Activated T-helper 1 cell treated with Interleukin-2 at 50 U/mL for 16 hours (primary cell): ENCODE measurements at regions not wholly inside any gene's neighbourhood (a gene's known extent, or its start where the extent isn't known, plus 50 kb on each side); places are given as distances from the start of the nearest gene placed in this dataset.

Source experiments
- DNase-seq: peaks from one replicate; pipeline ENCODE4 v3.0.0-alpha.2; 2020; ENCODE audit warnings: low read depth

GRCh38 chr18:39113790-39114189 is 1548.2 kb upstream of the CELF4 start:
- no peak for DNase-seq

DNA sequence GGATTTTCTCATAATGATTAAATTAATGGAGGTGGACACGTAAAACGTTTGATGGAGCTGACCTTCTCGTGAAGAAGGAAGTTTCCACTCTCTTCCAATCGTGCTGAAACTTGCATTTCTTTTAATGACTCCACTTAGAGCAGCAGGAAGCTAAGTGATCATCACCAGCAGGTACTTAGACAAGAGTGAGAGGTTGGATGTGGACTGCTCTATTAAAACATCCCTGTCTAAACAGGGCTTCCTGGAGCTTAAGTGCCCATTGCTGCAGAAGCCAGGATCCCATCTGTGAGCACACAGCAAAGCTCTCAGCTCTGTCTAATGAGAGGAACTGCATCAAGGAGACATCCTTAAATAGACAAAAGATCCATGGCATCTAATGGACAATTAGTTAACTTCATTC is 1539.5 kb upstream of the CELF4 start:
- DNase-seq = no peak

GRCh38 chr18:39072970-39073369 is 1507.4 kb upstream of the CELF4 start:
- DNase-seq = no peak

- no peak for DNase-seq
Measured at GRCh38 chr18:39062426-39062825, 1496.8 kb upstream of the CELF4 start.

DNA sequence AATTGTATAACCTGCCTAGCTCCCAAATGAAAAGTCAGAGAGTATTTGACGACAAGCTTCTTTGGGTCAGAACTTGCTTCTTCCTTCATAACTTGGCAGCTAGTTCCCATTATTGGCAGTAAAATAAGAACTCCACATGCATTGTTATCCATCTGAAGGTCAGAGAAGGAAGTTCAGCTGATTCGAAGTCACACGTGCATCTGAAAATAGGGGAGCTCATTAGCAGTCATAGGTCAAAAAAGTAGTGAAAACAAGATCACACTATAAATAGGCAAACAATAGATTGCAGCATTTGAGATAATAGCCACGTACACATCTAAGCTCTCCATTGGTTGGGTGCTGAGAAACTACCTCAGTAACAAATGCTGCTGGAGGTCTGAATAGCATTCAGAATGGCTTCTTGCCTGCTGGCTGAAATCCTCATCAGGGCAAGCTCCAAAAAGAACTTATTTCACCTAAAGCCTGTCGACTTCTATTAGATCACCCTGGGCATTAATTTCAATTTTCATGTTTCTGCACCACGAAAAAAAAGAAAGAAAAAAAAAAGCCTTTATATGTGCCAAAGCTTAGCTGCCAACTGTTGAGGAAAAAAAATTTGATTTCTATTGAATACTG is 1492.9 kb upstream of the CELF4 start:
- DNase-seq = no peak

GRCh38 chr18:39057423-39058064 is 1491.9 kb upstream of the CELF4 start:
- no peak for DNase-seq

DNA sequence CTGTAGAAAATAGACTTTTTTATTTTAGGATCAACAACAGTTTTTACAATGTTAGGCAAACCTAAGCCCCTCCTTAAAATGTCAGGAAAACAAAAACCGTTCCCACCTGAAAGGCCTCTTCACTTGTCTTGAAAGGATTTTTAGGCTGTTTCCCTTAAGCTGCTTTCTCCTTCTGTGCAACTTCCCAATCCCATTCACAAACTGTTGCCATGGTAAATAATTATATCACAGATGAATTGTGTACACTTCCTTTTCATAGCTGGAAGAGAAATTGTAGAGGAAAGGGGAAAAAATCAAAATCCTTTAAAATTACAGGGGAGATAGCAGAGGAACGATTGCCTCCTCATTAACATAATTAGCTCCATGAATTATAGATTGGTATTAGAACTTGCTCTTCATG is 1488.0 kb upstream of the CELF4 start:
- DNase-seq = no peak

DNA sequence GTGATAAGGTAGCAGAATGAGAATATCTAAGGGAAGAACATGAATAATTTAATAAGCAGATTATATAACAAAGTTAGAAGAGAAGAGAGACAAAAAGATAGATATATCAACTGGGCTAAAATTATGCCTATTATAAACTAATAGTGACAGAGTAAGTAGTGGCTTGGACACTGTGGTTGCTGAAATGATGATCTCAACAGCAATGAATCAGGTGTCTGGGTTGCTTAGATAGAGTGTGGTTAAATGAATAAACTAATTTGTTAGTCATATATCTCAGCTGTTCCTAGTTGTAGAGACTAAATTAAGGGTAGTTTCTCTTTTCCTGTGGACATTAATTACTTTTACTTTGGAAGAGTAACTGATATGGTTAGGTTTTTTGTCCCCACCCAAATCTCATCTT is 1485.4 kb upstream of the CELF4 start:
- DNase-seq = no peak

- DNase-seq = no peak
Measured at GRCh38 chr18:39039813-39040212, 1474.2 kb upstream of the CELF4 start.

DNA sequence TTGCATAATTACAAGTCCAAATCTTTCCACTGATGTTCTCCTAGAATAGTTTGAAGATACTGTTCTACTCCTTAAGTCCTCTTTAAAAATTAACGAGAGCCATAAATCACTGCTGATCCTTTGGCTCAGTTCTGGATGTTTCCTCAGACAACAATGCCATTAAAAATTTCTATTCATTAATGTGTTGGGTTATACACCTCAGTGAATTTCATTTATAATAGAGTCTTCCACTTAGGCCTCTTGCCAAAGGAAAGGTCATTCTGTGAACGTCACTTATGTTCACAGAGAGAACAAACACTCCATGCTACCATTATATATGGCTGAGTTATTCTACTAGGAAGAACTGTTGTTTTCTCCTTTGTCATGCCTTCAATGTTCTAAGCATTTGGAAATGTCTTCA is 1472.3 kb upstream of the CELF4 start:
- DNase-seq = no peak

DNA sequence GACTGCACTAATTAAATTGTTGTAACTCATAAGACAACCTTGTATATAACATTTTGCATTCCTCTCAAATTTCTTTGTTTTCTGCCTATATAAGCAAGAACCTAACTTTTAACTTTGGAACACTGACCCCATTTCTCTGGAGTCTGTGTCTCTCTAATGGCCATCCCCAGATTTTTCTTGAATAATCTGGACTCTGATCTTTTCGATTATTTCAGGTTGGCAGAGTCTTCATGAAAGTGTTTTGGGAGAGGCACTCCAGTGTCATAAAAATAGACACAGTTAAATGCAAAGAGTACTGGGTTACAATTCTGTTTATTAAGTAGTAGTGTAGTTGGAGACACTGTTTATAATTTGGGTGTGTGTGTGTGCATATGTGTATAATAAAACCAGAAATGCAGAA is 1467.7 kb upstream of the CELF4 start:
- no peak for DNase-seq

GRCh38 chr18:39031647-39032046 is 1466.0 kb upstream of the CELF4 start:
- DNase-seq = no peak

- DNase-seq = no peak
Measured at GRCh38 chr18:39030124-39030655, 1464.6 kb upstream of the CELF4 start.

GRCh38 chr18:39025531-39025930 is 1459.9 kb upstream of the CELF4 start:
- no peak for DNase-seq

DNA sequence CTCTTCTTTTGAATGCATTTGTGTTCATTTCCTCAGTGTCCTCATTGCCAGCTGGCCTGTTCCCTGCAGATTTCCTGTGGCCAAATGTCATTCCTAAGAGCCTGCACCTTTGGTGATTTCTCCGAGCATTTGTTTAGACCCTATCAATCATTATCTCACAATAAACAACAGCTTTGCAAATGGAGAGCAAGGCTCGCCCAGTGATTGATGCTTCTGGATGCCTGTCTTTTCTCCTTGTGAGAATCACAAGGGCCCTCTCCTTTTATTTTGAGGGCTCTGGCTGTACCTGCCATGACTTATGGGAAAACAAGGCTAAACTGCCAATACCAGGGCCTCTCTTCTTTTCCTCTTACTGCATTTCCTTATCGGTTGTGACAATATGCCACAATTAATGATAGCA is 1454.4 kb upstream of the CELF4 start:
- no peak for DNase-seq

DNA sequence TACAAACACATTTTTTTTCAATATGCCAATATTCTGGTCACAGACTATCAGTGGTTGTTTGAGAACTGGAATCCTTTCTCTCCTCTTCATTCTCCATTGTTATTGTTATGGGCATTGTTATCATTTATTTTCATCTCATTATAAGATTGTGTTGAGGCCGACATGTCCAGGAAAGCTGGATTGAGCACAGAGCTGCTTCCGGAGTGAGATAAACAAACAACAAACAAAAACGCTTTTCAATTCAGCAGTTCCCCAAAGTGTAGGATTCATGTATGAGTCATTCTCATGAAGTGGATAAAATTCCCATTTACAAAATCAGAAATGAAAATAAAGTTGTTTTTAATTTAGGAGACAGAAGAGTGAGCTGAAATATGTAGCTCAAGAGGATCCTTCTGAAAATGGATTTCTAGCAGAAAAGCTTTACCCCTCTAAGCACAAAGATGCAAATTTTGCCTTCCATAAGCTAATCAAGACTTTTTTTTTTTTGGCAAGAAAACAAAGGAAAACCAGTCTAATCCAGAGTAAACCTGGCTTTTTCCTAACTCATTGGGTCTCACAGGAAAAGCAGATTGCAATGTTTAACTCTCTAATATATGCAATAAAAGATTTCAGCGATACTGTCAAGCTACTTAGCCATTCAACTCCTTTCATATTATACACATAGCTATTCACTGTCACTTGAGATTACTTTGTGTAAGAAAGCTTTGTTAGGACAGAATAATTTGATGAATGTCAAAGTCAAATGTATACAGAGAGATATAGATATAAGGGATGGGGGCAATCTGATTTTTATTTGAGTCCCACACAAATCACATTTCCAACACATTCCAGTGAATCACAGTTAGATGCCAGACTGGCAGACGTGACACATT is 1441.7 kb upstream of the CELF4 start:
- DNase-seq = no peak

- DNase-seq = no peak
Measured at GRCh38 chr18:38996056-38996455, 1430.5 kb upstream of the CELF4 start.

DNA sequence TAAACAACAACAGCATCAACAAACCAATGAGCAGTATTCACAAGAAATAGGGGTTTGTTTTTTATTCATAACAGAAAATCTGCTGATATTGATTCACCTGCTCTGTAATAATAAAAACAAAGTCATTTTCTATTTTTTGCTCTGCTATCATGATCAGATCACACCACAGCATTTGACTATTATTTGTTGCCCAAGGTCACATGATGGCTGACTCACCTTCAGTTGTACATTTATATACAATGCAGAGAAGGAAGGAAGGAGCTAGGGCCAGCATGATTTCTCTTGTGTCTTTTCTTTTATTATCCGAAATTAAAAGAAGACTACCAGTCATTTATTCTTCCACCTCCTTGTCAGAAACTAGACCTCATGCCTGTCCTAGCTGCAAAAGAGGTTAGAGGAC is 1427.7 kb upstream of the CELF4 start:
- no peak for DNase-seq

DNA sequence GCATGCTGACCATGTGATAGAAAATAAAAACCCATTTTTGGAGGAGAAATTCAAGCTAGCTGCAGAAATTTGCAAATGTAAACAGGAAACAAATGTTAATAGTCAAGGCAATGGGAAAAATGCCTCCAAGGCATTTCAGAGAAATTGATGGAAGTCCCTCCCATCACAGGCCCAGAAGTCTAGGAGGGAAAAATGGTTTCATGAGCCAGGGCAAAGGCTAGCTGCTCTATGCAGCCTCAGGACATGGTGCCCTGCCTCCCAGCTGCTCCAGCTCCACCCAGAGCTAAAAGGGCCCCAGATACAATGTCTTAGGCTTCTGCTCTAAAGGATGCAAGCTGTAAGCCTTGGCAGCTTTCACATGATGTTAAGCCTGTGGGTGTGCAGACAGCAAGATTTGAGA is 1419.4 kb upstream of the CELF4 start:
- DNase-seq = no peak

- DNase-seq = no peak
Measured at GRCh38 chr18:38982072-38982471, 1416.5 kb upstream of the CELF4 start.

DNA sequence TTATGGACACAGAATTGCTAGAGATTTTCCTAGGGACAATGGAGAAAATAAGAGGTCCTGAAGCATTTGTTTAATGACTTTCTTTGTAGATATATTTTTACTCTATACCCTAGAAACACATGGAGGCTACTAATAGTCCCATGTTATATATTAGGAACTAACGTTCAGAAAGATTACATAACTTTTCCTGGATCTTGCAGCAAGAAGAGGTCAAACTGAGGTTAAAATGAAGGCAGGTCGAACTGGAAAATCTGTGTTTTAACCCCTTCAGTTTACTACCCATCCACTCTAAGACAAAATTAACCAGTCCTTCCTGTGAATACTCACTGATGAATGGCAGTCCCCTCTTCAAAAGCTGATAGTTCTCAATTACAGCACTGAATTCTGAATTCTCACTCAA is 1415.8 kb upstream of the CELF4 start:
- DNase-seq = no peak

DNA sequence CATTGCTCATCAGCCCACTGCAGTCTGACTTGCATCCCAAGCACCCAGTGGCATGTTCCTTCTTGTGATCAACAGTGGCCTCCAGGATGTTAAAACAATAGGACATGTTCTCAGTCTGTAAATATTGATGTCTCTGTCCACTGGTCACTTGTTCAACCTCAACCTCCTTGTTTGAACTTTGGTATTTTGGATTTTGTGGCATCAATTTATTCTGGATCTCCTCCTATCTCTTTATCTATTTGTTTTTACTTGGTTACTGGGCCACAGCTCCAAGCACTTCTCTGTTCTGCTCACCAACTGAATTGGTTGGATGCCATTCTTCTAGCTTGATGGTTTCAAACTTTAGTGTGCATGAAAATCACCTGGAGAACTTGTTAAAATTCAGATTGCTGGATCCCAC is 1414.8 kb upstream of the CELF4 start:
- no peak for DNase-seq

DNA sequence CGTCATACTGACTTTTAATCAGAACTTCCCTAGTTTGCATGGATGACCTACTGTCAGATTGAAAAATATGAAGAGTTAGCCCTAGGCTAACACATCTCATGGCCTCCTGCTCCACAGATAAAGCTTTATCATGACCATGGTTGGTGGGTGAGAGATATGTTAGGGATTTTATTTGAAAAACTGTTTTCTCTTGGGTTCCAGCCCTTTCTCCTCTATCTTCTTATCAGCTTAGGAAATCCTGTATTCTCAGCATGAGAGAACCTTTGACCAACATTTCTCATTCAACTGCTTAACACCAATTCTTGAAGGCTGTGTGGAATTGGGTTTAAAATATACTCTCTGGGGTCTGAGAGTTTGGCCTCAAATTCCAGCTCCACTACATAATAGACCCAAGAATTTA is 1407.0 kb upstream of the CELF4 start:
- no peak for DNase-seq
